ENCODE measurements at regions not wholly inside any gene's neighbourhood (a gene's known extent, or its start where the extent isn't known, plus 50 kb on each side); places are given as distances from the start of the nearest gene placed in this dataset.

GRCh38 chr1:55376897-55377296 is 161.7 kb upstream of the USP24 start:
- H3K4me3 Mint-ChIP-seq (ENCODE audit: unreplicated experiment) = no peak overlapping the region
- no peaks in the 10 kb centered on the region for H3K4me1 Mint-ChIP-seq (ENCODE audit: low read depth)
- H3K27ac Mint-ChIP-seq (ENCODE audit: unreplicated experiment) = no peak overlapping the region
- H3K9me3 Mint-ChIP-seq (ENCODE audit: low read depth) = no peaks in the 10 kb centered on the region
- H3K27me3 Mint-ChIP-seq (ENCODE audit: low read depth) = no peaks in the 10 kb centered on the region
- no peaks in the 10 kb centered on the region for H3K36me3 Mint-ChIP-seq (ENCODE audit: low read depth)
- TF ChIP-seq CTCF (IDR thresholded peaks at IDR 0.05) = no peak
- DNase-seq (ENCODE audit: low spot score) = no peak

GRCh38 chr1:55375617-55376258 is 160.6 kb upstream of the USP24 start:
- Mint-ChIP-seq H3K9me3 (ENCODE audit: low read depth) (no peaks in the 10 kb centered on the region), H3K4me1 (ENCODE audit: low read depth) (no peaks in the 10 kb centered on the region), H3K27ac (ENCODE audit: unreplicated experiment) (no peak overlapping the region), H3K27me3 (ENCODE audit: low read depth) (no peaks in the 10 kb centered on the region), H3K36me3 (ENCODE audit: low read depth) (no peaks in the 10 kb centered on the region), H3K4me3 (ENCODE audit: unreplicated experiment) (no peak overlapping the region)
- DNase-seq (ENCODE audit: low spot score) = no peak
- peak; percentile 95 for TF ChIP-seq CTCF (IDR thresholded peaks at IDR 0.05)

GRCh38 chr1:55374801-55375616 is 159.8 kb upstream of the USP24 start:
- TF ChIP-seq CTCF (IDR thresholded peaks at IDR 0.05) = no peak
- H3K4me1 Mint-ChIP-seq (ENCODE audit: low read depth) = no peaks in the 10 kb centered on the region
- DNase-seq (ENCODE audit: low spot score) = no peak
- H3K27ac Mint-ChIP-seq (ENCODE audit: unreplicated experiment) = no peak overlapping the region
- H3K9me3 Mint-ChIP-seq (ENCODE audit: low read depth) = no peaks in the 10 kb centered on the region
- H3K36me3 Mint-ChIP-seq (ENCODE audit: low read depth) = no peaks in the 10 kb centered on the region
- peaks cover 4% of the 10 kb centered on the region for H3K27me3 Mint-ChIP-seq (ENCODE audit: low read depth)
- H3K4me3 Mint-ChIP-seq (ENCODE audit: unreplicated experiment) = no peak overlapping the region

GRCh38 chr1:55374216-55374615 is 159.1 kb upstream of the USP24 start:
- H3K27me3 Mint-ChIP-seq (ENCODE audit: low read depth) = peaks cover 4% of the 10 kb centered on the region
- DNase-seq (ENCODE audit: low spot score) = no peak
- no peaks in the 10 kb centered on the region for H3K4me1 Mint-ChIP-seq (ENCODE audit: low read depth)
- peaks cover 3% of the 10 kb centered on the region for H3K9me3 Mint-ChIP-seq (ENCODE audit: low read depth)
- no peak for TF ChIP-seq CTCF (IDR thresholded peaks at IDR 0.05)
- H3K27ac Mint-ChIP-seq (ENCODE audit: unreplicated experiment) = no peak overlapping the region
- H3K4me3 Mint-ChIP-seq (ENCODE audit: unreplicated experiment) = no peak overlapping the region
- no peaks in the 10 kb centered on the region for H3K36me3 Mint-ChIP-seq (ENCODE audit: low read depth)

GRCh38 chr1:55369474-55369873 is 154.3 kb upstream of the USP24 start:
- Mint-ChIP-seq H3K27me3 (ENCODE audit: low read depth) (peaks cover 4% of the 10 kb centered on the region), H3K36me3 (ENCODE audit: low read depth) (no peaks in the 10 kb centered on the region), H3K4me3 (ENCODE audit: unreplicated experiment) (no peak overlapping the region), H3K4me1 (ENCODE audit: low read depth) (no peaks in the 10 kb centered on the region), H3K27ac (ENCODE audit: unreplicated experiment) (no peak overlapping the region), H3K9me3 (ENCODE audit: low read depth) (peaks cover 7% of the 10 kb centered on the region)
- DNase-seq (ENCODE audit: low spot score) = no peak
- no peak for TF ChIP-seq CTCF (IDR thresholded peaks at IDR 0.05)

Data from chondrocyte (in vitro differentiated cells).